H9 (cell line): ENCODE measurements at regions not wholly inside any gene's neighbourhood (a gene's known extent, or its start where the extent isn't known, plus 50 kb on each side); places are given as distances from the start of the nearest gene placed in this dataset.

ENCODE experiments used
- DNase-seq: peaks from one replicate; pipeline ENCODE4 v3.0.0-alpha.2; 2017
- H2AFZ ChIP-seq: one replicate; pipeline ENCODE4 v1.6.1; 2013; ENCODE audit warnings: mild to moderate bottlenecking, low read length, control low read depth, moderate library complexity
- H2AK5ac ChIP-seq: 2 replicates; pipeline ENCODE4 v1.6.1; 2013; ENCODE audit warnings: low read length, control low read depth, mixed read lengths; ENCODE audit not compliant: insufficient read length
- H2BK120ac ChIP-seq: one replicate; pipeline ENCODE4 v1.6.1; 2013; ENCODE audit warnings: low read depth, mild to moderate bottlenecking, low read length, control low read depth, inconsistent platforms; ENCODE audit not compliant: poor library complexity, severe bottlenecking
- H2BK12ac ChIP-seq: 2 replicates; pipeline ENCODE4 v1.6.1; 2013; ENCODE audit warnings: low read length, control low read depth, mixed read lengths, low read depth; ENCODE audit not compliant: insufficient read length
- H2BK15ac ChIP-seq: 2 replicates; pipeline ENCODE4 v1.6.1; 2013; ENCODE audit warnings: low read depth, low read length, control low read depth
- H2BK20ac ChIP-seq: one replicate; pipeline ENCODE4 v1.6.1; 2013; ENCODE audit warnings: low read depth, mild to moderate bottlenecking, low read length, control low read depth, inconsistent platforms; ENCODE audit not compliant: poor library complexity, severe bottlenecking
- H2BK5ac ChIP-seq: 2 replicates; pipeline ENCODE4 v1.6.1; 2013; ENCODE audit warnings: low read length, control low read depth, mixed read lengths; ENCODE audit not compliant: insufficient read length
- H3K14ac ChIP-seq: 2 replicates; pipeline ENCODE4 v1.6.1; 2013; ENCODE audit warnings: low read length, control low read depth; ENCODE audit not compliant: insufficient read depth
- H3K18ac ChIP-seq: 2 replicates; pipeline ENCODE4 v1.6.1; 2013; ENCODE audit warnings: low read depth, mild to moderate bottlenecking, mixed read lengths, low read length, control low read depth; ENCODE audit not compliant: insufficient read length
- H3K23ac ChIP-seq: 2 replicates; pipeline ENCODE4 v1.6.1; 2013; ENCODE audit warnings: low read length, control low read depth, mixed read lengths, low read depth; ENCODE audit not compliant: insufficient read length
- H3K23me2 ChIP-seq: 2 replicates; pipeline ENCODE4 v1.6.1; 2013; ENCODE audit warnings: low read depth, mild to moderate bottlenecking, mixed read lengths, low read length, control low read depth; ENCODE audit not compliant: insufficient read length, poor library complexity, severe bottlenecking
- H3K27ac ChIP-seq: 2 replicates; pipeline ENCODE4 v1.5.1; 2013; ENCODE audit warnings: low read length, control low read depth, mixed read lengths, low read depth; ENCODE audit not compliant: insufficient read length
- H3K27me3 ChIP-seq: 2 replicates; pipeline ENCODE4 v1.6.1; 2013; ENCODE audit warnings: low read length, control low read depth, inconsistent platforms; ENCODE audit not compliant: insufficient read depth
- H3K4ac ChIP-seq: 2 replicates; pipeline ENCODE4 v1.6.1; 2013; ENCODE audit warnings: low read depth, mild to moderate bottlenecking, control low read depth, inconsistent platforms, low read length, moderate library complexity
- H3K4me1 ChIP-seq: 2 replicates; pipeline ENCODE4 v1.6.1; 2013; ENCODE audit warnings: low read length, control low read depth, inconsistent platforms; ENCODE audit not compliant: insufficient read depth
- H3K4me2 ChIP-seq: 2 replicates; pipeline ENCODE4 v1.6.1; 2013; ENCODE audit warnings: low read length, control low read depth, mixed read lengths; ENCODE audit not compliant: insufficient read length, insufficient read depth
- H3K56ac ChIP-seq: 2 replicates; pipeline ENCODE4 v1.6.1; 2013; ENCODE audit warnings: low read depth, mild to moderate bottlenecking, mixed read lengths, low read length, control low read depth; ENCODE audit not compliant: insufficient read length
- H3K79me1 ChIP-seq: 2 replicates; pipeline ENCODE4 v1.6.1; 2013; ENCODE audit warnings: low read depth, mild to moderate bottlenecking, moderate library complexity, low read length, control low read depth, inconsistent platforms; ENCODE audit not compliant: insufficient read depth, poor library complexity, severe bottlenecking
- H3K79me2 ChIP-seq: 2 replicates; pipeline ENCODE4 v1.6.1; 2013; ENCODE audit warnings: low read length, control low read depth, inconsistent platforms; ENCODE audit not compliant: insufficient read depth
- H3K9ac ChIP-seq: 2 replicates; pipeline ENCODE4 v1.6.1; 2013; ENCODE audit warnings: low read length, control low read depth, mixed read lengths; ENCODE audit not compliant: insufficient read length; ENCODE audit errors: extremely low read depth
- H3K9me3 ChIP-seq: one replicate; pipeline ENCODE4 v1.6.1; 2013; ENCODE audit warnings: low read depth, low read length, inconsistent platforms; ENCODE audit not compliant: control insufficient read depth
- H3T11ph ChIP-seq: one replicate; pipeline ENCODE4 v1.6.1; 2013; ENCODE audit warnings: mild to moderate bottlenecking, low read length, control low read depth, inconsistent platforms
- H4K20me1 ChIP-seq: one replicate; pipeline ENCODE4 v1.6.1; 2013; ENCODE audit not compliant: control insufficient read depth, insufficient read length, insufficient read depth
- H4K5ac ChIP-seq: 2 replicates; pipeline ENCODE4 v1.6.1; 2013; ENCODE audit warnings: low read depth, mild to moderate bottlenecking, mixed read lengths, low read length, control low read depth; ENCODE audit not compliant: insufficient read length
- H4K8ac ChIP-seq: replicated peaks from 2 replicates; pipeline ENCODE4 v1.6.1; 2013; ENCODE audit warnings: low read length, control low read depth, mixed read lengths, low read depth; ENCODE audit not compliant: insufficient read length
- H4K91ac ChIP-seq: 2 replicates; pipeline ENCODE4 v1.6.1; 2013; ENCODE audit warnings: low read depth, mild to moderate bottlenecking, moderate library complexity, mixed read lengths, low read length, control low read depth; ENCODE audit not compliant: insufficient read length
- H3K27ac Mint-ChIP-seq, 3 experiments: 2 replicates in 2 of 3; 3 replicates in 1 of 3; pipeline ENCODE4 v1.8.0; 2020 to 2021; ENCODE audit warnings: mixed read lengths in 3 of 3, mild to moderate bottlenecking in 1 of 3, moderate library complexity in 1 of 3
- H3K27me3 Mint-ChIP-seq: 2 replicates; pipeline ENCODE4 v1.8.0; 2021; ENCODE audit warnings: low read depth, mild to moderate bottlenecking, moderate library complexity, mixed read lengths
- H3K36me3 Mint-ChIP-seq, 3 experiments: 2 replicates in 2 of 3; 3 replicates in 1 of 3; pipeline ENCODE4 v1.8.0; 2020 to 2021; ENCODE audit warnings: low read depth in 3 of 3, mixed read lengths in 3 of 3; ENCODE audit not compliant: insufficient read depth in 1 of 3
- H3K4me1 Mint-ChIP-seq, 2 experiments: 2 replicates each; pipeline ENCODE4 v1.8.0; 2020; ENCODE audit warnings: mixed read lengths in 2 of 2
- H3K4me3 Mint-ChIP-seq, 2 experiments: 2 replicates in 1 of 2; 3 replicates in 1 of 2; pipeline ENCODE4 v1.8.0; 2020 to 2021; ENCODE audit warnings: mild to moderate bottlenecking in 2 of 2, mixed read lengths in 2 of 2, moderate library complexity in 1 of 2
- H3K9me3 Mint-ChIP-seq, 2 experiments: 2 replicates in 1 of 2; 3 replicates in 1 of 2; pipeline ENCODE4 v1.8.0; 2020; ENCODE audit warnings: mild to moderate bottlenecking in 2 of 2, mixed read lengths in 2 of 2, moderate library complexity in 1 of 2
- TF ChIP-seq, protein P1 (sequence below): fragments of 200-600 bp; sonication (generic); conservative IDR thresholded peaks from 3 replicates; pipeline ENCODE4 v1.8.0; 2021; ENCODE audit warnings: antibody characterized with exemption, mild to moderate bottlenecking

DNA sequence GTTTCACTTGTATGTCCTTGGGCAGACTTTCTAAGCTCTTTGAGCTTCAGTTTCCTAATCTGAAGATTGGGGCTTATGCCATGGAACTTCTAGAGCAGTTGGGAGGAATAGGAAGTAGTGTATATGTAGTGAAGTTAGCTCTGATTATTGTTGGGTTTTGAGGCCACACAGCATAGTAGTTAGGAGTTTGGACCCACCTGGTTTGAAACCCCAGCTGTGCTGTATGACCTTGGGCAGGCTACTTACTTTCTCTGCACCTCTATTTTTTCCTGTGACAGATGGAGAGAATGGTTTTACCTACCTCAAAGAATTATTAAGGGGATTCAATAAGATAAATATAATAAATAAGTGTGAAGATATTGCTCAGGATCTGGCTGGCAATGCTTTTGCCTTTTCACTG, 61.4 kb upstream of the ADRB1 start:
- TF ChIP-seq, protein P1, sequence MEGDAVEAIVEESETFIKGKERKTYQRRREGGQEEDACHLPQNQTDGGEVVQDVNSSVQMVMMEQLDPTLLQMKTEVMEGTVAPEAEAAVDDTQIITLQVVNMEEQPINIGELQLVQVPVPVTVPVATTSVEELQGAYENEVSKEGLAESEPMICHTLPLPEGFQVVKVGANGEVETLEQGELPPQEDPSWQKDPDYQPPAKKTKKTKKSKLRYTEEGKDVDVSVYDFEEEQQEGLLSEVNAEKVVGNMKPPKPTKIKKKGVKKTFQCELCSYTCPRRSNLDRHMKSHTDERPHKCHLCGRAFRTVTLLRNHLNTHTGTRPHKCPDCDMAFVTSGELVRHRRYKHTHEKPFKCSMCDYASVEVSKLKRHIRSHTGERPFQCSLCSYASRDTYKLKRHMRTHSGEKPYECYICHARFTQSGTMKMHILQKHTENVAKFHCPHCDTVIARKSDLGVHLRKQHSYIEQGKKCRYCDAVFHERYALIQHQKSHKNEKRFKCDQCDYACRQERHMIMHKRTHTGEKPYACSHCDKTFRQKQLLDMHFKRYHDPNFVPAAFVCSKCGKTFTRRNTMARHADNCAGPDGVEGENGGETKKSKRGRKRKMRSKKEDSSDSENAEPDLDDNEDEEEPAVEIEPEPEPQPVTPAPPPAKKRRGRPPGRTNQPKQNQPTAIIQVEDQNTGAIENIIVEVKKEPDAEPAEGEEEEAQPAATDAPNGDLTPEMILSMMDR = no peak
- no peak for DNase-seq
- Histone ChIP-seq H4K5ac (no peak overlapping the region), H4K20me1 (no peaks in the 10 kb centered on the region), H3K79me2 (no peaks in the 10 kb centered on the region), H4K8ac (no peak overlapping the region), H3K9ac (no peak overlapping the region), H2BK5ac (no peak overlapping the region), H3K9me3 (no peaks in the 10 kb centered on the region), H3K4me1 (0 out of 2 replicates have a peak, but pooled peaks cover 2% of the 10 kb centered on the region), H3K56ac (no peak overlapping the region), H3K4me2 (no peak overlapping the region), H3K27ac (no peak overlapping the region), H3T11ph (no peak overlapping the region), H3K27me3 (no peaks in the 10 kb centered on the region; the same call in 1 of the 2 replicates), H2BK15ac (no peak overlapping the region), H3K23me2 (no peaks in the 10 kb centered on the region), H2BK120ac (no peak overlapping the region), H3K79me1 (no peaks in the 10 kb centered on the region), H2BK20ac (no peak overlapping the region), H2BK12ac (no peak overlapping the region), H3K14ac (no peak overlapping the region), H3K23ac (no peak overlapping the region), H4K91ac (no peak overlapping the region), H2AK5ac (no peak overlapping the region), H3K4ac (no peak overlapping the region), H3K18ac (no peak overlapping the region), H2AFZ (no peak overlapping the region)
- no peaks in the 10 kb centered on the region; a peak in 1 of 7 replicates for H3K36me3 Mint-ChIP-seq
- no peak overlapping the region for H3K4me3 Mint-ChIP-seq
- H3K27me3 Mint-ChIP-seq = peaks cover 6% of the 10 kb centered on the region
- H3K4me1 Mint-ChIP-seq = peaks cover 12 to 22% of the 10 kb centered on the region in 2 experiments
- no peaks in the 10 kb centered on the region; a peak in 1 of 5 replicates for H3K9me3 Mint-ChIP-seq
- no peak overlapping the region for H3K27ac Mint-ChIP-seq
